SH-SY5Y (cell line): ENCODE measurements at regions not wholly inside any gene's neighbourhood (a gene's known extent, or its start where the extent isn't known, plus 50 kb on each side); places are given as distances from the start of the nearest gene placed in this dataset.

Source experiments
- GATA2 ChIP-seq: IDR thresholded peaks from 2 replicates; pipeline ENCODE4 v1.6.1; 2011; ENCODE audit warnings: mild to moderate bottlenecking, low read depth, low read length
- GATA3 ChIP-seq: IDR thresholded peaks from 2 replicates; pipeline ENCODE4 v1.6.1; 2011; ENCODE audit warnings: low read depth, mild to moderate bottlenecking, low read length, moderate library complexity

DNA sequence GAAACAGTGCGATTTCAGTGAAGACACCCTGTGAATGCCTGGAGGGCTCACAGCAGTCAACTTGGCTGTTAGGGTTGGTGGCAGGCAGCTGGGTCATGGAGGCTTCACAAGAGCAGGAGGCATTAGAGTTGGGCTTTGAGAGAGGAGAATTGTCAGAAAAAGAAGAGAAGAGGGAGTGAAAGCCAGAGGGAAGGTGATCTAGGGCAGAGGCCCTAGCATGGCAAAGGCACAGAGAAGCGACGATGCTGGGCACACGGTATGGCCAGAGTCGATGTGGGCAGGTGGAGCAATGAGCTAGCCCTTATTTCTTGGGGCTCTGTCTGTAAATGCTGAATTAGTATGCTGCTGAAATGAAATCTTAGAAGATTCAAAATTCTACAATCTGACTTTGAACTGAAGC, 52.6 kb upstream of the OLFM4 start:
- TF ChIP-seq GATA3, result no peak
- no peak for TF ChIP-seq GATA2

DNA sequence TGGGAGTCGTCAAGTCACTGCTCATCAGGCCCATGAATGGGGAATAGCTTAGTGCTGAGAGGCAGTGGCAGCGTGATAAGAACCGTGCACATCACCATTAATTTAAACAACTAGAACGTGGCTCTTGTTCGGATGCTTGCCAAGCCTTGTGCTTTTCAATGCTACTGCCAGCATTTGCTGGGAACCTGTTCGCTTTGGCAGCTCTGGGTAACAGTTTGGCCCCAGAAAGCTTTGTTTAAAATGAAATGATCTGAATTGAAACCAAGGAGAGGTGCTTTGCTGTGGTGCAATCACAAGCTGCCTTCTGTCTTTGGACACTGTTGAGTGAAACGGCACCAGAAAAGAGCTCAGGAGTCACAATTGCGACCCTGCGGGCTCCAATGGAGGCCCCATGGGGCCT, 53.5 kb upstream of the OLFM4 start:
- TF ChIP-seq GATA2 (no peak), GATA3 (no peak)

DNA sequence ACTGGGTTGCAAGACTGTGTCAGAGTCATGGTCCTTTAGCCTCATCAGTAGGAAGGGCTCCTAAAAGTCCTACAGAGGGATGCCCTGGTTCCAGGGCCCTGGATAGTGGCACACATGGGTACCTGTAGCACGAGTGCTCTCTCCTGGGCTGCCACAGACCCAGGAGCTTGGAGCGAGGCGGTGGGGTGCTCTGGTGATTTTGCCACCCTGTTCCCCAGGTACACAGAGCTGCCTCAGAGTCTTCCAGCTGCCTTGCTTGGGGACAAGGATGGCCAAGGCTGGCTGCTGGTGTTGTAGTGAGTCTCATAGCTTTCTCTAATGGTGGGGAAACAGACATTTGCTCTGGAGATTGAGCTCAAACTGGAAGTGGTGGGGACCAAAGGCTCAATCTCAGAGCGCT, 53.9 kb upstream of the OLFM4 start:
- TF ChIP-seq GATA2 (no peak), GATA3 (no peak)

DNA sequence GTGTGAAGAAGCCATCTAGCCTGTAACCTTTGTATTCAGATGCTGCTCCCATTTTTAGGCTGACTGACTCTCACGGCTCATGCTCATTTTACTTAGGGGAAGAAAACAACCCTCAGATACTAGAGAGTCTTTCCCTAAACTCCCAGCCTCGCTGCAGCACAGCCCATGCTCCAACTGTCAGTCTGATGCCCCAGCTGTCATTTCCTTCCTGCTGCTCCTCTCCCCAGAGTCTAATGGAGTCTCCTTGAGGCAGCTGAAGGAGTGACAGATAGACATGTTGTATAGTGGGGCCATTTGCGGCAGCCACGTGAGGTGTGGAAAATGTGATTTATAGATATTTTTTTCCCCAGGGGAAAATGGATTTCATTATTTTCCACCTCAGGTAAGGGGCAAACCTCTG, 59.2 kb upstream of the OLFM4 start:
- TF ChIP-seq GATA2, result no peak
- no peak for TF ChIP-seq GATA3

DNA sequence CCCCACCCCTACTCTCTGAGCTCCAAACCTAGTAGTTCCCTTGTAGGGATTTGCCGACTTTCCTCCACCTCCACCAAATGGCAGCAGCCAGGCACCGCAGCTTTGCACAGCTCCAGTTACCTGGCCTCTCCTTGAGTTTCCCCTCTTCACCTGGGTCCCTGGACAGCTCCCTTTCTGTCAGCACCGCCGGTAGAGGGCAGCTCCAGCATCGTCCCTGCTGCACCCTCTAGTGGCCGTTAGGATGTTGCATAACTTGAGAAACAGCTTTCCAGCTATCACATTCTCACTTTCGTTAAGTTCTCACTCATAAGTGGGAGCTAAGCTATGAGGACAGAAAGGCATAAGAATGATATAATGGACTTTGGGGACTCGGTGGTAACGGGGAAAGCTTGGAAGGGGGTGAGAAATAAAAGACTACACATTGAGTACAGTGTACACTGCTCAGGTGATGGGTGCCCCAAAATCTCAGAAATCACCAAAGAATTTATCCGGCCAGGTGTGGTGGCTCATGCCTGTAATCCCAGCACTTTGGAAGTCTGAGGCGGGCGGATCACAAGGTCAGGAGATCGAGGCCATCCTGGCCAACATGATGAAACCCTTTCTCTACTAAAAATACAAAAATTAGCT, 60.4 kb upstream of the OLFM4 start:
- TF ChIP-seq GATA3 (no peak), GATA2 (no peak)

DNA sequence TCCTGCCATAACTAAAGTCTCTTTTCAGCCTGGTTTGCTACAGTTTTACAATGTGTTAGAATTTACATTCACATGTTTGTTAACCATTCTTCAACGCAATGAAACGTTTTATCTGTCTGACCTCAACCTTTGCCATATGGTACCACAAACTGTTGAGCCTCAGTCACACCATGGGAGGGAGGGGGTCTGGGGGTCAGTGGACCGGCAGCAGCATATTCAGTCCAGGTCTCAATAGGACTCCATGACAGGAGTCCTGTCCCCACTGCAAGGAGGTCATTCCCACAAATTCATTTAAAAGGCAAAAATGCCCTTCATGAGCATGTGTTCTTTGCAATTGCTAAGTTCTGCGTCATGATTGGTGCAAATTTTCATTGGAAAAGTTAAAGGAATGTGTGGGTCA, 66.6 kb upstream of the OLFM4 start:
- TF ChIP-seq GATA2 (no peak), GATA3 (no peak)

DNA sequence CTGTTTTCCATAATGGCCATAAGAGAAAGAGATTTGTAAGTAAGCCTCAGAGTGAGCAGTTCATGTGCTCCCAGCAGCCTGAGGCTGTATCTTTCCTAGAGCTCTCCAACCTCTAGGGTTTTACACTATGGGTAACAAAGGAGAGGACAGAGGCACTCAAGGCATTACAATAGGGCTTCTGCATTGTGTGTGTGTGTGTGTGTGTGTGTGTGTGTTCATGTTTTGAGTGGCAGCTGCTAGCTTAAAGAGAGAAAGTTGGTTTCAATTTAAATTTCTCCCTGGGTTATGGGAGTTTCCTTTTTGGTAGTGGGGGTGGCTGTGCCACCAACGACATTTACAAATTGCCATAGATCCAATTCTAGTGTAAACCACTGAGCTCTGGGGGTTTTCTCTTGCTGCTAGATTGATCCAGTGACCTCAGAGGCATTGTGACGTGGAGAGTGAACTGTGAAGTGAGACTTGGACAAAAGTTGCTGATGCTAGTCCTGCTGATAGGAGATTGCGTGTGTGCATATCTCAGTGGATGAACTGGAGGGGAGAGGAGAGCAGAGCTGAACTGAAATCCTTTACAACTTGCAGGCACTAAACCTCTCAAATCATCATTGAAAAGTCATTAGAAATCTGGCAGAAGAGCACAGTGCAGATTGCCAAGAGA, 67.2 kb upstream of the OLFM4 start:
- TF ChIP-seq GATA2 (no peak), GATA3 (no peak)

DNA sequence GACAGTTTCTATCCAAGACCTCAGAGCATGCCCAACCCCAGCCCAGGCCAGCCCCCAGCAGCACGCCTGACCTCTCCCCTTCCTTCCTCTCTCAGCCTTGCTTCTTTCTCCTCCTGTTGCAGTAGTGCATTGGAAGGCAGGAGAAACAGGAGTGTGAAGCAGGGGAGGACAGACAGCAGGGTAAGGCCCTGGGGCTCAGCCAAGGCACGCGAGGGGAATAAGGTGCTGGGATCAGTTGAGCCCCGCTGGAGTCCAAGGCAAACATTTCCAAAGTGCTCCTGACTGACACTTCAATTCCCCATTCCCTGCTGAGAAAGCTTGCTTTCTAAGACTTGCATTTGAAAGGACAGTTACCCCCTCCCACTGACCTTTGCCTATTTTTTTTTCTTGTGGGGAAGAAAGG, 73.1 kb upstream of the OLFM4 start:
- TF ChIP-seq GATA3, result no peak
- TF ChIP-seq GATA2, result no peak

DNA sequence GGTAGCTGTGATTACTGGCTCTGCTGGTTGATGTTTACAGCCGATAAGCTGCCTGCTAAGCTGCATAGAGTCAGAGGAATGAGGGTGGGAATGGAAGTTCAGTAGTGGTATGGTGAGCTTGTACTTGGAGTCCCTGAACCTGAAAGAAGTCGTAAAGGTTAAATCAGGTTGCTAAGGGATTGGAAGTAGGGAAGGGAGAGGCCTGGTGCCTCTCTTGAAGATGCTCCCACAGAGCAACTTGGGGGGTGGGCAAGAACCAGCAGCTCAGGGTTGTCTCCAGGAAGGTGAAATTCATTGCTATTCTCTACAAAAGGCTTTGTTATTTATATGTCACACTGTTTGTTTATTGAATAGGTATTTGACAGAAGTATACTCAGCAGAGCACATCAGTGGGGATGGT, 73.8 kb upstream of the OLFM4 start:
- TF ChIP-seq GATA2 (no peak), GATA3 (no peak)

DNA sequence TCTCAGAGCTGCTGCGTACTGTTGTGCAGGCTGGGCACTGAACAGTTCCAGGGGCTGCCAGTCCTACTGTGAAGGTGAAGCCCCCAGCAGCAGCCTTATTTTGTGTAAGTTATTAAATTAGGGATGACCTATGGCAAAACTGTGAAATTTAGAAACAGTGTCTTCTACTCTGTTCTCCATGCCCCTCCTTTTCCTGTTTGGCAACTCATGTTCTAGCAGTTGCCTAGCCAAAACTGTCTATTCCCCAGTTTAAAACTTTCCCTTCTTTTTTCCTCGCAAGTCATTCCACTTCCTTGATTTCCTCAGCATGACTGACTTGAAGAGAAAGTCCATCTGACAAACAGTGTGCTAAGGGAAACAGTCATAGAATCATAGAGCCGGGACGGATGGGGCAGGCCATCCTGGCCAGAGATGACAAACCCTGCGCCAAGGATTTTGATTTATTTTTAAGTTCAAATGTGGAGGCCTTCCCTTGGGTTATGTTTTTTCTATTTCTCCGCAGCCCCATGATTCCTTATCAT, 78.1 kb upstream of the OLFM4 start:
- no peak for TF ChIP-seq GATA2
- no peak for TF ChIP-seq GATA3

DNA sequence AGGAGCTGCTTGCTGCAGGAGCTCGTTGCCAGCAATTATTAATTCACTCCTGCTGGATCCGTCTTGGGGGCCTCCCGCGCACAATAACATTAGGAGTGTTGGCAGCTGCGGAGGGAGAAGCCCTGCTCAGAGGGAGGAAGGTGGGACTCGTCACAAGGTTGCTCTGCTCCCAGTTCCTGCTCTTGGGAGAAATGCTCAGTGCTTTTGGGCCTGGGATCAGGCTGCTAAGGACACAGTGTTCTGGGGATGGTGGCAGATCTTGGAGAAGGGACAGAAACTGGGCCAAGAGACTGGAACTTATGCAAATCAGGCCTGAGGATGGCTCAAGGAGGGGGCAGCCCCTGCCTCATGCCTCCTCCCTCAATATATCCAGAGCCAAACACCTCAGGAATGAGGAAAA, 78.9 kb upstream of the OLFM4 start:
- TF ChIP-seq GATA3 (no peak), GATA2 (no peak)

DNA sequence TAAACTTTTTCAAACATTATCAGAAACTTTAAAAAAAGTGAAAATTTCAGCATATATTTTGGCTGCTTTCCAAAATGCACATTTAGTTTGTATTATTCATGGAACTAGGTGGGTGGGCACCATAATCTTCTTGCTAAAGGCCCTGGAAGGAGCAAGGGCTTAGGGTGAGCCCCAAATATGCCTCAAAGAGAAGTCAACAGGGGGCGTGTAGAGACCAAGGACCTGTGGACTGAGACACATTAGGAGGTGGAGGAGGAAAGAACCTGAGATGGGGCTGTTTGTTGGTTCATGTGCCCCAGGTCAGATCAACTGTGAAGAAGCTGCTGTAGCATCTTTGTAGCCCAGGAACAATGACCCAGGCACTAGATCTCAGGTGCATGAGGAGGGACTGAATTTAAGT, 79.6 kb upstream of the OLFM4 start:
- TF ChIP-seq GATA2 (no peak), GATA3 (no peak)

DNA sequence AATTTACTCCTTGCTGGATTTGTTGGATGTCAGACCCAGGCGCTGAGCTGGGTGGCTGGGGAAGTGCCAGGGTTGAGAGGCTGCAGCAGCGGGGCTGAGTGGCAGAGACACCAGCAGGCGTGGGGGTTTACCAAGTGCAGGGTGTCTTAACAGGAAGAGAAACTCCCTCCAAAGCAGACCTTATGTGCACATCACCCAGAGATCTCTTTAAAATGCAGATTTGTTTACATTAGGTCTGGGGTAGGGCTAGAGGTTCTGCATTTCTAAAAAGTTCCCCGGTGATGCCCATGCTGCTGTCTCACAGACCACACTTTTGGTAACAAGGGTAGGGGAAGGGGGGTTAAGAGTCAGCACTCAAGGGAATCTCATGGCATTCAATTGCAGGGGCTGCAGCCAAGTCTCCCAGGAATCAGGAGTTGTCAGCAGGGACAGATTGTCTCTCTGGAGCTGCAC, 80.7 kb upstream of the OLFM4 start:
- TF ChIP-seq GATA2, result no peak

DNA sequence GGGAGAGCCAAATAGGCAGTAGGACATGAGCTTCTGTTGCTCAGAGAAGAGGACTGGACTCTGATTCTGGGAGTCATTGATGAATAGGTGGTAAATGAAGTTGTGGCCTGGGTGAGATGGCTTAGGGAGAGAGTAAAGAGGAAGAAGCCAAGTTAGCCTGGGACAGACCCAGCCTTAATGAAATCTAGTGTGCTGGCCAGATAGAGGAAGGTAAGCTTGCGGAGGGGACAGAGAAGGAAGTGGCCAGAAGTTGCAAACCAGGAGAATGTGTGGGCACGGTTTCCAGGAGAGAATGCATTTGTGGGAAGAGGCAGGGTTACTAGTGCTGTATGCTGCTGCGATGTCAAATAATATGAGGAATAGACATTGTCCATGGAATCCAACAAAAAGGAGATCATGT, 83.3 kb upstream of the OLFM4 start:
- TF ChIP-seq GATA2 (no peak), GATA3 (no peak)

DNA sequence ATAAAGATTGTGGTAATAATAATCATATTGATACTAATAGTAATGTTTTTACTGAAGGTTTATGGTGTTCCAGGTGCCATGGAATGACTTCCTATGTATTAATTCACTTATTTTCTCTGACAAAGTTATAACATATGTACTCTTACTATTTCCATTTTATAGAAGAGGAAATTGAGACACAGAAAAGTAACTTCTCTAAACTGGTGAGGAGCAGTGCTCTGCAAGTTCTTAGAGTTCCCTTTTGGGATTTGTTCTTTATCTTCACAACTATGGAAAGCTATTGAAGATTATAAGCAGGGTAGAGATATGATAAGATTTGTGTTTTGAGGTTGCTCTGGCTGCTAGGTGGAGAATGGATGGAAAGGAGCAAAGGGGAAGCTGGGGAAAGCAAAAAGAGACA, 83.9 kb upstream of the OLFM4 start:
- TF ChIP-seq GATA2, result no peak
- TF ChIP-seq GATA3, result no peak

DNA sequence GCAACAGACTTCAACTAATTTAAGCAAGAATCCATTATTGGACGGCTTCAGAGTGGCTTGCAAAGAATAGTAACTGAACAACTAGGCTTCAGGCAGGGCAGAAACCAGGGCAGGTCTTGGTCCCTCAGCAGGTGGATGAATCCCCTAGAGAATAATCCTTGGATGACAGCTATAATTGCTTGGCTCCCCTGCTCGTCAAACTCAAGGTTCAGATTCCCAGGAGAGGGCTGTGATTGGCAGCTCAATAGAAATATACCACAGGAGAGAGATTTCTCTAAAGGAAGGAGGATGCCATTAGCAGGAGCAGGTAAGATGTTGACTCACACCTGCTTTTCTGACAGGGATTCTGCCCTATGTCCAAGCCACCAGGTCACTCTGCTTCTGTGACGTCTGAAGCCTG, 89.6 kb upstream of the PCDH8 start:
- TF ChIP-seq GATA2, result no peak

DNA sequence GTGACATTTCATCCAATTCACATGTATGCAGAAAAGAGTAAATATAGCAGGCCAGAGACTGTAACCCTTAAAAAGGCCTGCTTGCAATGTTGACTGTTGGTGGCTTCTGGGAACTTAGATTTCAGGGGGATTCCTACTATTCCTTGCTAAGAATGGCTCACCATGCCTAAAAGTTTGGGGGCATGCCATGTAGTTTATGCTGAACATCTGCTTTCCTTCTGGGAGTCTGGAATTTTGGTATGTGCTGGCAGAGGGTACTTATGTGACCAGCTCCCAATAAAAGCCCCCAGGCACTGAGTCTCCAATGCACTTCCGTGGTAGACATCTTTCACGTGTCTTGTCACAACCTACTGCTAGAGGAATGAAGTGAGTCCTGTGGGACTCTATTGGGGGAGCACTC, 88.4 kb upstream of the PCDH8 start:
- no peak for TF ChIP-seq GATA3
- no peak for TF ChIP-seq GATA2
